ENCODE measurements at regions not wholly inside any gene's neighbourhood (a gene's known extent, or its start where the extent isn't known, plus 50 kb on each side); places are given as distances from the start of the nearest gene placed in this dataset.
"Not testable (repeated sequence)": the region's sequence is repeated elsewhere in the genome, so short reads cannot be mapped to it uniquely, and the experiment has no call there.

DNA sequence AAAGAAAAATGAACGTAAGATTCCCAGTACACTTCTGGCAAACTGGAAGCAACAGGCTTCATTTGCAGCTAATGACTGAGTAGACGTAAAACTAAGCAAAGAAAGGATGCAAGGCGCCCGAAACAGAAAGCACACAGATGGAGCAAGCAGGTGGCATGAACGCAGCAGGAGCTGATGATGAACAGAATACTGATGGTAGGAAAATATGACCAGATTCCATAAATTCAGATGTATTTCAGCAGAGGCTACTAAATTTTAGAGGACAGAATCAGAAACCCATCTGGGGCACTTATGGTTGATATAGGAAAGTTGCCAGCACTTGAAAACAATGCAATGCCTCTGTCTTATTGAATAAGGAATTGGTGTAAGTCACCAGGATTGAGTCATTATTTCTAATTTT lies 658.7 kb upstream of the LINC00305 start:
- DNase-seq = no peak

DNA sequence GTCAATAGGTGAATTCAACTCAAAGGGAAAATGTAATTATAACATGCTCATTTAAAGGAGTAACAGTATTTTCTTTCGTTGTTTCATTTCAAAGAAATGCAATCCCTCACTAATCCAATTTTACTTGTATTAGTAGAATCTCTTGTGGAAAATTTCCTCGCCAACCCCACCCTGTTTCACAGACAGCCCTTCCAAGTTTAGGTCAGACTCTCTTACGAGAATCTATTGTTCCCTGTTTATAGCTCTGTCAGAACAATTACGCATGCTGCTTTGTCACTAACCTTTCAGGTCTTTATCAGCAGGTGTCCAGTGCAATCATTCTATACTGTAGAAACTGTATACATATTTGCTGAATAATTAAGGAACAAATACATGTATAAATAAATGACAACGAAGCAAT lies 657.8 kb upstream of the LINC00305 start:
- DNase-seq = no peak

DNA sequence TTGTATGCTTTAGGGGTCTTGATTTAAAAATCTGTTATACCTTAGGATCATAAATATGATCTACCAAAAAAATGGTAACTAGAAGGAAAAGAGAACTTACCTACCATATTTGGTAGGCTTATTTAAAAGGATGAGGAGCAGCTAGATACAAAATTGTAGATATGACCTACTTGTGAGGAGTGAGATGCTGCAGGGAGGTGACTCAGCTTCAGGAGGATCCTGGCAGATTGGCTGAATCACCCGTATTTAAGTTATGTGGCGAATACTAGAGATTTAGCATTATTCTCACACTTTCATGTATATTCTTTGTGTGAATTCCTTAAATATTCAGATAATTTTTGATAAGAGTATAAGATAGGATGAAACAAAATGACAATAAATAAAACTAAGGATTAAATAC lies 657.3 kb upstream of the LINC00305 start:
- no peak for DNase-seq

DNA sequence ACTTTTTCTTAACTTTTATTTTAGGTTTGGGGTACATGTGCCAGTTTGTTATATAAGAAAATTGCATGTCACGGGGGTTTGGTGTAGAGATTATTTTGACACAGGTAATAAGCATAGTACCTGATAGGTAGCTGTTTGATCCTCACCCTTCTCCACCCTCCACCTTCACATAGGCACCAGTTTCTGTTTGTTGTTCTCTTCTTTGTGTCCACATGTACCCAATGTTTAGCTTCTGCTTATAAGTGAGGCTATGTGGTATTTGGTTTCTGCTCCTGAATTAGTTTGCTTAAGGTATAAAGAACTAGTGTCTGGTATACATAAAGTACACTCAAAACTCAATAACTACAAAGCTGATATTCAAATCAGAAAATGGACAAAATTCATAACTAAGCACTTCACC lies 654.6 kb upstream of the LINC00305 start:
- DNase-seq = no peak

DNA sequence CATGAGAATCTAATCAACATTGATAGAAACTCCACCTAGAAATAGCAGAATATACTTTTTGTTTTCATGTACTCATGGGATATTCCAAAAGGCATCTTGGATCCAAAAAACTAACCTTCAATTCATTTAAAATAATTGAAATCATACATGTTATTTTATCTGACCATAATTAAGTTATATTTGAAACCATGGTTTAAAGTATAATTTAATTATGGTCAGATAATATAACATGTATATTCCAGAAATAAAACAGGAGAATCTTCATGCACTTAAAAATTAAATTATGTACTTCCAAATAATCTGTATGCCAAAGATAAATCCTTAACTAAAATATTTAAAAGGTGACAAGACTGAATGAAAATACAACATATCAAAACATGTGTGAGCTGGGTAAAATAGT lies 651.3 kb upstream of the LINC00305 start:
- DNase-seq = no peak

DNA sequence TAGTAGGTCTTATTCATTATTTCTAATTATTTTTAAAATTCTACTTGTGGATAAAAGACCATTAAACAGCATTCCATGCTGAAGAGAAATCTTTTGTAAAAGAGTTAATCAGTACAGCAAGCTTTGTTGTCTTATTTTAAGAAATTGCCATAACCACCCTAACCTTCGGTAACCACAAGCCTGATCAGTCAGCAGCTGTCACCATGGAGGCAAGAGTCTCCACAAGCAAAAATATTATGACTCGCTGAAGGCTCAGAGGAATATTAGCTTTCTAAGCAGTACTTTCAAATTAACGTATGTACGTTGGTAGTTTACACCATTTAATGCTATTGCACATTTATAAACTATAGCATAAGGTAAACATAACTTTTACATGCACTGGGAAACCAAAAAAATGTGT lies 650.5 kb upstream of the LINC00305 start:
- no peak for DNase-seq

DNA sequence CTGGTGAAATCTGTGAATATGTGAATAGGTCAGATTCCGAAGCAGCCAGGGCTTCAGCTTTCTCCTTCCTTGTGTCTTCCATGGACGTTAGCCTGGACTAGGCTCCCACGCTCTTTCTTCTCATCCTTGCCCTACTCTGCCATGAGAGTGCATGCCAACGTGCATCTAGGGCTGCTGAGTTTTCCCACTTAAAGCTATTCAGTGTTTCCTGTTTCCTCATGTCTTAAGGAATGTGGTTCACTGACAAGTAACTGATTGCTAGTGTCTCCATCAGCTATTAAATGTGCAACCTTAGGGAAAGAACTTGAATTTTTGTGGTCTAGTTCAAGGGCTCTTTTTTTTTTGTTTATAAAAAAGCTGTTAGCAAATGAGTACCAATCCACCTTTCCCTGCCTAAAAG lies 642.3 kb upstream of the LINC00305 start:
- no peak for DNase-seq

DNA sequence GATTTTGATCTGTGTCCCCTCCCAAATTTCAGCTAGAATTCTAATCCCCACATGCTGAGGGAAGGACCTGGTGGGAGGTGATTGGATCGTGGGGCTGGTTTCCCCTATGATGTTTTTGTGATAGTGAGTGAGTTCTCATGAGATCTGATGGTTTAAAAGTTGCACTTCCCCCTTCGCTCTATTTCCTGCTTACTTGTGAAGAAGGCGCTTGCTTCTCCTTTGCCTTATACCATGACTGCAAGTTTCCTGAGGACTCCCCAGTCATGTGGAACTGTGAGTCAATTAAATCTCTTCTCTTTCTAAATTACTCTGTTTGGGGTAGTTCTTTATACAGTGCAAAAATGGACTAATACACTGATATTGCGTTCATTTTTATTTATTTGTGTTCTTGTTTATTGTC lies 636.8 kb upstream of the LINC00305 start:
- no peak for DNase-seq

DNA sequence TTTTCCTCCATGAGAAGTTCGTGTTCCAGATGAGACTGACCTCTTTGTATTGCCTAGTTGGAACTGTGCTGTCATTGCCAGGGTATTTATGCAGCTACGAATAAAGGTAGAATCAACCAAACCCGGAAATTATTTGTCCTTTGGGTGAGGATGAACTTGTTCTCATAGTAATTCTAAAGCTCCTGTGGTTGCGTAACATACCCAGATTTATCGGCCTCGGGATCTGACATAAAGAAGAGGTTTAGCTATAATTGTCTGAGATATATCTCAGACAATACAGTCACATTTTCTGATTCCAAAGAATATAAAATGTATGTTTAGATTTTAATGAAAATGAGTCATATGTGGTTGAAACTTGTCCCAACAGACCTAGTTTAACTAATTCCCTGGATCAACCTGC lies 628.7 kb upstream of the LINC00305 start:
- DNase-seq = no peak

DNA sequence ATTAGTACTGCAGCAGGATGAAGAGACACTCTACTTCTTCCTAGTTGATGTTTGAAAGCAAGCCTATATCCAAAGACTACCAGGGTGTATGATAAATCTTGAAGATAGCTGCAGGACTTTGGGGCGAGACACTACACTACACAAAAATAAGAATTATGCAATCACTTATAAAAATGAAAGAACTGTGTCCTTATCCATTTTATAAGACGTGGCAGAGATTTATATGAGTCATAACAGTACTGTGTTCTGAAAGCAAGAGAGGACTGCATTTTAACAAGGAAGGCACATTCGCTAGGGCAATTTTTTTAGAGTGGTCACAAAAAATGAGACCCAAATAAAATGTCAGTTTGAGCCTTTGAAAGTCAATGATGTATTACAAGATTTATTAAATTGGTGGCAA lies 617.0 kb upstream of the LINC00305 start:
- no peak for DNase-seq

DNA sequence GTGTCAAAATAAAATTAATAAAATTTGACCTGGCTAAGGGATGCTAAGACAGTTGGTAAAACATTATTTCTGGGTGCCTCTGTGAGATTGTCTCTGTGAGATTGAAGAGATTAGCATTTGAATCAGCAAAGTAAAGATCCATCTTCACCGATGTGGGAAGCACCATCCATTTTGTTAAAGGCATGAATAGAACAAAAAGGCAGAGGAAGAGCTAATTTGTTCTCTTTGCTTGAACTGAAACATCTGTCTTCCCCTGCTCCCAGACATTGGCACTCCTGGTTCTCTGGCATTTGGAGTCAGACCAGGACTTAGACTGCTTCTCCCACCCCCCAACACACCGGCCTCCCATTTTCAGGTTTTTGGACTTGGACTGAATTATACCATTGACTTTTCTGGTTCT lies 603.8 kb upstream of the LINC00305 start:
- no peak for DNase-seq

DNA sequence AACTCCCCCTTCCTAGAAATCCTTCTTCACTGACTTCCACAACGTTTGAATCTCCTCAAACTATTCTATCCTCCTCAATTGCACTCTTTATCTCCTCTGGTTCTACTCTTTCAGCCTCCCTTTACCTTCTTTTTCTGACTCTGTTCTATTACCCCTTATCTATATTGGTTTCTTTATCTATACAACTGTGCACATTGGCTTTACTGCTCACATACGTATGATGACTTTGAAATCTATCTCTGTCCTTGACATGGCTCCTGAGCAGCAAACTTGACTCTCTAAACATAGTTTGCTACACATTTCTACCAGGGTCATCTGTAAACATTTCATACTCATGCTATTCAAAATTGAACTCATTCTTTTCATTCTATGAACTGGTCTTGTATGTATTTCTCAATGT lies 601.0 kb upstream of the LINC00305 start:
- DNase-seq = no peak

DNA sequence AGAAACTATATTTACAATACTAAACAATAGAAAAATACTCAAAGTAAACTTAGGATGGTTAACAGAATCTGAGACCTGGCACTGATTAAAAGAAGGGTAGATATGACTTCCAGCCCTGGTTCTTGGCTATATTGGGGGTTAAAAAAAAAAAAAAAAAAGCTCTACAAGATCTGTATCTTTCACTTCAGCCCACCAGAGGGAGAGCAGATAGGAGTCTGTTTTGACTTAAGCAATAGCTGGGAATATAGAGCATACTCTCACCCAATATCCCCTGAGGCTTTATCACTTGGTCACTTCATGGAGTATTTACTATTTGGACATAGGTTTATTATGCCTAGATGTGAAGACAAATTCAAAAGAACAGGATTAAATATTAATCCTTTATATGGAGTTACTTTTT lies 598.9 kb upstream of the LINC00305 start:
- DNase-seq = no peak

DNA sequence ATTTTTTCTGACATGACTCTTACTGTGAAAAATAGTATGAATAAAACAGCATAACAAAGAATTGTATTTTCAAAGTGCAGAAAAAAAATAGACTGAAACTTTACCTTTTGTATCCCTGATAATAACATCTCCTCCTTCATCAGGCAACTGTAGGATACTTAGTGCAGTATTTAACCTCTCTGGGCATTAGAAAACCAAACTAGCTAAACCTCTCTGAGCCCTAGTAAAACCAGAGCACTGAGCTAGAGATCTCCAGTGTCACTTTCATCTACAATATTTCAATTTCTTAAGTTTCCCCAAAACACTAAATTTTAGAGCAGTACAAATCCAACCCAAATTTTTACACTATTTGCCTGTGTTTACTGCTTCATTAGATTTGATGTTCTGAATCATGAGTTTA lies 594.0 kb upstream of the LINC00305 start:
- no peak for DNase-seq

DNA sequence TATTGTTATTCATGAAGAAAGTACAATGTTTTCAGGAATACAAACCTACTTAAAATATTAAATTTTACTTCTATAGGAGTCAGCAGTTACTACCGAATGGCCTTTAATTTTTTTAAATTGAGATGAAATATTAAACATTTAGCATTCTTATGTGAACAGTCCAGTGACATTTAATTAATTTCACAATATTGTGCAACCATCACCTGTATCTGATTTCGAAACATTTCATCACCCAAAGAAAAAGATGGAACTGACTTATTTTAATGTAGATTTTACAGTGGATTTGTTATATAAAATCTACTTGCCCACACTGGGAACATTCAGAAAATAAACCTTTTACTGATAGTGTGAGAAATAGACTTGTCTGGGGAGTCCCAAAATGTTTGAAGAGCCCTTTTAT lies 585.2 kb upstream of the LINC00305 start:
- DNase-seq = no peak

DNA sequence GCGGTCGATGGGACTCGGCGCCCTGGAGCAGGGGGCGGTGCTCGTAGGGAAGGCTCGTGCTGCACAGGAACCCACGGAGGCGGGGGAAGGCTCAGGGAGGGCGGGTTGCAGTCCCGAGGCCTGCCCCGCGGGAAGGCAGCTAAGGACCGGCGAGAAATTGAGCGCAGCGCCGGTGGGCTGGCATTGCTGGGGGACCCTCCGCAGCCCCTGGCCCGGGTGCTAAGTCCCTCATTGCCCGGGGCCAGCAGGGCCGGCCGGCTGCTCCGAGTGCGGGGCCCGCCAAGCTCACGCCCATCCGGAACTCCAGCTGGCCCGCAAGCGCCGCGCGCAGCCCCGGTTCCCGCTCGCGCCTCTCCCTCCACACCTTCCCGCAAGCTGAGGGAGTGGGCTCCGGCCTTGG lies 576.8 kb upstream of the LINC00305 start:
- not testable (repeated sequence) for DNase-seq

DNA sequence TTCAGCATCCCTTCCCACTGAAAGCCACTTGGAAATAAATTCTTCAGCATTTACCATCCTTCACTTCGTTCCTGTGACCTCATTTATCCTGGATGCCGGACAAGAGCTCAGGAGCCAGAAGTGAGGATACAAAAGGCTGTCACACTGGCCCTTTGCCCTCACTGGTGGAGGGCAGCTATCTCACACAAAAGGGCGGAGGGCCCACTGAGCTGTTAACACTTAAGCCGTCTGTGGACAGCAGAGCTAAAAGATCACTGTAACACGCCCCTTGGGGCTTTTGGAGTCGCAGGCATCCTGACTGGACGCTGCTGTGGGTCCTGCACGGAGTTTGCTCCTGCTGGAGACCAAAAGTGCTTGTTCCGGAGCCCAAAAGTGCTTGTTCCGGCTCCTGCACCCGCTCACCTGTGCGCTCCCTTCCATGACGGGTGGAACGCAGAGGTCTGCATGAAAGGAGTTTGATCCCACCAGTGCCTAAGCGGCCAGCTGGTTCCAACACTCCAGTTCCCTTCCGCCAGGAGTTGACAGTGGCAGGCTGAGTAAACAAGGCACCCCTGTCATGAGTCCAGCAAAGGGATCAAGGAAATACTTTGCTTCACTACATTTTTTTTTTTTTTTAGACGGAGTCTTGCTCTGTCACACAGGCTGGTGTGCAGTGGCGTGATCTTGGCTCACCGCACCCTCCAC lies 572.0 kb upstream of the LINC00305 start:
- no peak for DNase-seq

DNA sequence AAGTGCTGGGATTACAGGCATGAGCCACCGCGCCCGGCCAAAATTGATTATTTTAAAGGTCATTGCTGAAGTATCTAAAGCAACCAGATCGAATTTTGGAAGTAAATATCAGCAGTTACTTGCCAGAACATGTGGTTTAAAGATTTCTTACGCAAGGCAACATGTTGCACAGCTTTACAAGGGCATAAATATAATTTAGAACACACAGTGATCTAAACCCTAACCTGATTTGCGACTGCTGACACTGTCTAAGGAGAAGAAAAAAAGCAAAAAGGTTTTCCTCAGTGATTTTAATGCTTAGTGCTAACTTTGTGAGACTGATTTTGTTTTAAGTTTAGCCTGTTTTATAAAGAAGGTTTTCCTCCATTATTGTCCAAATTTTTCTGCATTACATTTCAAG lies 569.9 kb upstream of the LINC00305 start:
- no peak for DNase-seq

DNA sequence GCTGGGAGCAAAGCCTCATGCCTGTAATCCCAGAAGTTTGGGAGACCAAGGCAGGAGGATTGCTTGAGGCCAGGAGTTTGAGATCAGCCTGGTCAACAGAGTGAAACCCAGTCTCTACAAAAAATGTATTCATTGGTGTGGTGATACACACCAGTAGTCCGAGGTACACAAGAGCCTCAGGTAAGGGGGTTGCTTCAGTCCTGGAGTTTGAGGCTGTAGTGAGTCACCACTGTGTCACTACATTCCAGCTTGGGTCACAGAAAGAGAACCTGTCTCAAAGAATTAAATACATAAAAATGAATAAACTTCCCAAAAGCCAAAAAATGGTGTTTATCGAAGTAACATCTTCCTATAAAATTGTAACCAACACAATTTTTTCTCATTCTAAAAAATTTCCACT lies 568.1 kb upstream of the LINC00305 start:
- DNase-seq = no peak

DNA sequence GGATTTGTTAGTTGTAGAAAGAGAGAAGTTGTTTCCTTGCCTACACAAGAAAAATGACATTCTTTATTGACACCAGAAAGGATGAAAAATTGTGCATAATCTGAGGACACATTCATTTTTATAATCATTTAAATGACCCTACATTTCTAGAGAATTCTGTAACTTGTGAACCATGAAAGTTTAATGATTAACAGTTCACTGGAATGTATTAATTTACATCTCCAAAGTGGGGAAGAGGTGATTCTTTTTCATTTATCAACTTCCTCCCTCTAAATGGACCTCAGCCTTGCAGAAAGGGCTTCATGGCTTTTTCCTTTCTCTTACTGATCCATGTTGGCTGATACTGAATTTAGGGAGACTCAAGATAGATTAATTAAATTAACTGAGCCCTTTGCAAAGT lies 565.2 kb upstream of the LINC00305 start:
- no peak for DNase-seq

DNA sequence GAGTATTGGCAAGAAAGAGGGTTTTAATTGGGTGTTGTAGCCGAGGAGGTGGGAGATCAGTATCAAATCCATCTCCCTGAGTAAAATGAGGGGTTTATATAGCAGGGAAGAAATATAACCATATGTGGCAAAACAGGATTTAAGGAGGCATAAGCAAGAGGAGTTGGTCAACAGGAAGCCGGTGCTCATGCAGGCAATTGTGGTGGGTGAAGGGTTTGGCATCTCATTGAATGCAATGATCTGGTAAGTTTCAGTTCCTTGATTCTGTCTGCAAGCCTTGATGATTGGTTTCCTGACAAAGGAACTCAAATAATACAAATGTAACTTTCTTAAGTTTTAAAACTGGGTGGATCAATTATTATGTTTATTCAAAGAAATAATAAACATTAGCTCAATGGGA lies 564.4 kb upstream of the LINC00305 start:
- no peak for DNase-seq

DNA sequence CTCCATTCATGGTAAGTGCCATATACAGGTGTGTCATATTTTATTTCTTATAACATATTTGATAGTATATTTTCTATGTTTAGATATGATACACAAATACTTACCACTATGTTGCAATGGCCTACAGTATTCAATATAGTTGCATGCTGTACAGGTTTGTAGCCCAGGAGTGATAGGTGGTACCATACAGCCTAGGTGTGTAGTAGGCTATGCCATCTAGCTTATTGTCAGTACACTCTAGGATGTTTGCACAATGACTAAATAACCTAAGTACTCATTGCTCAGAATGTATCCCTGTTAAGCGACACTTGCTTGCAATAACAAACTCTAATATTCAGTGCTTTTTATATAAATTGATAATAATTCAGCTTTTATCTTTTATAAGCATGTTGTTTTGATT lies 563.1 kb upstream of the LINC00305 start:
- no peak for DNase-seq

DNA sequence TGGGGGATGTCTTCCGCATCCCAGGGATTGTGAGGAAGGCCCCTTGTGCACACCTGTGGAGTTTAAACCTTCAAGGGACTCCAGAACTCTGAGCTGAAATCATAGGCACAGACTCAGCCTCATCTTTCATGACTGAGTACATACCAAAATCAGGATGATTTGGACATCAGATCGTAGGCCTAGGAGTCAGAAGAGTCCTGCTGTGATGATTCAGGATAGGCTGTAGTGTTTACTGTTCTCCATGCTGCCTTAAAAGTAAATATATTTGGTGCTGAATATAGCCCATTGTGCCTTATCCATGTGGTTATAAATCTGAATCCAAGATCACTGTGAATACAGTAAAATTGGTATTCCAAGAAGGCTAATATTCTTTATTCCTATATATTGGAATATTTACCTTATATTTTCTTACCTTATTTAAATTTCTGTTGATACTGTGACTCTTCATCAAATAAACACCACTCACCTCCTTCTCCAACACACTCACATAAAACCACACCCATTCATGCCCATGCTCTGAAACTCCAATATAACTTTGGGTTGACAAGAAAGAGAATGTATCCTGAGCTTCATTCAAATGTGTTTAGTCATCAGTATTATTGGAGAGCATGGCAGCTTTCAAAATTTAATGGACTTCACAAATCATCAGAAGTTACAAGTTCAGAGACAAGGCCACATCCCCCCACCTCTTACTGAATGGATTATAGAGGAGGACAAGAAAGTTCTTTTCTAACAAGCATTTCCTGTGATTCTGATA lies 561.4 kb upstream of the LINC00305 start:
- DNase-seq = no peak

DNA sequence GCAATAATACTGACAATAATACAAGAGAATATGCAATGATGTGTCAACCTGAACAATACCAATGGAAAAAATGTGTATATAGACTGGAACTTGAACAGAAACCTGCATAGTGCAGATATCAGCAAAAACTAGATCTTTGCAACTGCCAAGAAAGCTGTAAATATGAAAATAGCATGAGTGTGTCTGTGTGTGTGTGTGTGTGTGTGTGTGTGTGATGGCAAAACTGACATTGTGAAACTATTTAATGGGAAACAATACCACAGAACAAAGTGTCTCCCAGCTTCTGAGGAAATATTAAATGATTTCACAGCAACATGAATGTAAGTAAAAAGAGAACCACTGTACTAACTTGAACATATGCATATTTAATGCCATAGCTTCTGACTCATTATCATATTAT lies 558.2 kb upstream of the LINC00305 start:
- no peak for DNase-seq

DNA sequence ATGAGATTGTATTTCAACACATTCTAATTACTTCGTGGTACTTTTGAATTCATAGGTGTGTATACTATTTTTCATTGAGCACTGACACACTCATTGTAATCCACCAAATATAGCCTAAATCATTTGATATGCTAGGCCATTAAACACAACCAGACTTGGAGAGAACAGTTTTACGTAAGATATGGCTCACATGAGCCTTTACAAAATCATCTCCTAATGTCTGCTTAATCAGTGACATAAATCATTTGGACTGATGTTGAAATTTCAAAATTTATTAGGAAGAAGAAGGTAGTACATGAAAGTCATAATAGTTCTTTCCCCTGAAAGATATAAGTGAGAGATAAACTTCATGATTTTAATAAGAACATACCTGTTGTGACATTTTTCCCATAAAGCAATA lies 550.2 kb upstream of the LINC00305 start:
- DNase-seq = no peak

All from NCI-H1105 (cell line).